ENCODE measurements at regions not wholly inside any gene's neighbourhood (a gene's known extent, or its start where the extent isn't known, plus 50 kb on each side); places are given as distances from the start of the nearest gene placed in this dataset.

DNA sequence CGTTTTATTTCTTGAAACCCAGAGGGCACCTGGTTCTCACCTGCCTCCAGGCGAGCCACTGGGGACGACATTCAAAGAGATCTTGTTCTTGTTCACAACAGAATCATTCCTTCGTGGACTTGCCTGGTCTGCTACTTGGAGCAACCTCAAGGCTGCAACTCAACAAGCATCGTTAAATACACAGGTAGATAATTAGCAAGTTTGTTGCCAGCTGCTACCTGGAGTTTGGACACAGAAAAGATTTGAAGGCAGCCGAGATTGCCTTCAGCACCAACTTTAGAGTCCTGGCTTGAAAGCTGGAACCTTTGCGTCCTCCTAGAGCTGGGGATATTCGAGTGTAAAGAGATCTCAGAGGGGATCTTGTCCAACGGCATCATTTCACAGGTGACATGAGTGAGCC, 89.6 kb upstream of the C7orf33 start:
- TF ChIP-seq POLR2A (IDR thresholded peaks at IDR 0.05; ENCODE audit: low read length) (no peak), GATA1 (IDR thresholded peaks at IDR 0.05; ENCODE audit: low read depth, low read length) (no peak)

Measured in erythroblast (primary cell).